ENCODE measurements at regions not wholly inside any gene's neighbourhood (a gene's known extent, or its start where the extent isn't known, plus 50 kb on each side); places are given as distances from the start of the nearest gene placed in this dataset.

GRCh38 chr12:47385653-47386052 is 305.9 kb upstream of the AMIGO2 start:
- DNase-seq (ENCODE audit: extremely low read depth, low read depth), result no peak
- no peak for TF ChIP-seq CTCF (IDR thresholded peaks at IDR 0.05; ENCODE audit: low read depth, low read length)

- DNase-seq (ENCODE audit: extremely low read depth, low read depth), result no peak
- TF ChIP-seq CTCF (IDR thresholded peaks at IDR 0.05; ENCODE audit: low read depth, low read length), result no peak
Measured at GRCh38 chr12:47383942-47384341, 304.2 kb upstream of the AMIGO2 start.

GRCh38 chr12:47382305-47382704 is 302.5 kb upstream of the AMIGO2 start:
- no peak for DNase-seq (ENCODE audit: extremely low read depth, low read depth)
- no peak for TF ChIP-seq CTCF (IDR thresholded peaks at IDR 0.05; ENCODE audit: low read depth, low read length)

- no peak for TF ChIP-seq CTCF (IDR thresholded peaks at IDR 0.05; ENCODE audit: low read depth, low read length)
- DNase-seq (ENCODE audit: extremely low read depth, low read depth), result no peak
Measured at GRCh38 chr12:47378907-47379306, 299.1 kb upstream of the AMIGO2 start.

DNA sequence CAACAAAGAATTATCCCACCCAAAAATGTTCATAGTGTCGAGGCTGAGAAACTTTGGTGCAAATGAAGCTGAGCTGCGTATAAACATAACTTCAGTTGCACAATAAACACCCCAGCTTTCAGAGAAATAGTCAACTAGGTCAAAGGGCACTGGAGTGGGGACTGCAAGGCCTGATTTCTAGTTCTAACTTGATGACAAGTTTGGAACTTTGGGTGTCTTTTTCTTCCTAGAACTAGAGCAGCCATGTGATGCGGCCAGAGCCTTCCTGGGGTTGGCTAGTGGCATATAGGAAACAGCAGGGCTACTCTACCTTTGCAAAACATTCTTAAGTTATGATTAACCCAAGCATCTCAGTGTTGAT is 298.4 kb upstream of the AMIGO2 start:
- DNase-seq (ENCODE audit: extremely low read depth, low read depth), result no peak
- TF ChIP-seq CTCF (IDR thresholded peaks at IDR 0.05; ENCODE audit: low read depth, low read length), result no peak

- no peak; the same call in 1 of the 2 replicates for TF ChIP-seq CTCF (IDR thresholded peaks at IDR 0.05; ENCODE audit: low read depth, low read length)
- DNase-seq (ENCODE audit: extremely low read depth, low read depth), result peak; percentile 98
Measured at GRCh38 chr12:47377414-47378221, 297.9 kb upstream of the AMIGO2 start.

GRCh38 chr12:47376927-47377326 is 297.2 kb upstream of the AMIGO2 start:
- no peak for DNase-seq (ENCODE audit: extremely low read depth, low read depth)

More at GRCh38 chr12:47376927-47377326, 297.2 kb upstream of the AMIGO2 start:
- TF ChIP-seq CTCF (IDR thresholded peaks at IDR 0.05; ENCODE audit: low read depth, low read length), result no peak

Data from AG09319 (cell line).